ENCODE measurements at regions not wholly inside any gene's neighbourhood (a gene's known extent, or its start where the extent isn't known, plus 50 kb on each side); places are given as distances from the start of the nearest gene placed in this dataset.
A peak's percentile ranks its signal among the peaks of the same experiment; 100 is the strongest.
"Not testable (repeated sequence)": the region's sequence is repeated elsewhere in the genome, so short reads cannot be mapped to it uniquely, and the experiment has no call there.

GRCh38 chr10:31679936-31680335 lies 248.7 kb downstream of the ARHGAP12 start:
- no peak for DNase-seq

GRCh38 chr10:31678575-31679516 lies 249.8 kb downstream of the ARHGAP12 start:
- DNase-seq, result peak; percentile 30

- DNase-seq, result peak; percentile 63
Measured at GRCh38 chr10:31678139-31678536, 250.5 kb downstream of the ARHGAP12 start.

- DNase-seq, result peak; percentile 69
Measured at GRCh38 chr10:31677195-31678138, 251.2 kb downstream of the ARHGAP12 start.

- no peak for DNase-seq
Measured at GRCh38 chr10:31675726-31676125, 252.9 kb downstream of the ARHGAP12 start.

- peak; percentile 90 for DNase-seq
Measured at GRCh38 chr10:31669357-31669756, 259.3 kb downstream of the ARHGAP12 start.

- no peak for DNase-seq
Measured at GRCh38 chr10:31668326-31668725, 260.3 kb downstream of the ARHGAP12 start.

GRCh38 chr10:31665764-31666279 lies 262.8 kb downstream of the ARHGAP12 start:
- not testable (repeated sequence) for DNase-seq

- peak; percentile 95 for DNase-seq
Measured at GRCh38 chr10:31664803-31665202, 263.8 kb downstream of the ARHGAP12 start.

- DNase-seq, result not testable (repeated sequence)
Measured at GRCh38 chr10:31664071-31664470, 264.6 kb downstream of the ARHGAP12 start.

GRCh38 chr10:31660300-31660699 lies 268.3 kb downstream of the ARHGAP12 start:
- no peak for DNase-seq

- DNase-seq, result no peak
Measured at GRCh38 chr10:31659665-31660064, 269.0 kb downstream of the ARHGAP12 start.

- peak; percentile 77 for DNase-seq
Measured at GRCh38 chr10:31657434-31657872, 271.2 kb downstream of the ARHGAP12 start.

GRCh38 chr10:31656851-31657433 lies 271.7 kb downstream of the ARHGAP12 start:
- DNase-seq, result peak; percentile 57

- no peak for DNase-seq
Measured at GRCh38 chr10:31652038-31652437, 276.6 kb downstream of the ARHGAP12 start.

- peak; percentile 71 for DNase-seq
Measured at GRCh38 chr10:31650010-31650409, 278.6 kb downstream of the ARHGAP12 start.

- DNase-seq, result no peak
Measured at GRCh38 chr10:31648966-31649365, 279.7 kb downstream of the ARHGAP12 start.

GRCh38 chr10:31647861-31648260 lies 280.8 kb downstream of the ARHGAP12 start:
- DNase-seq, result no peak

- no peak for DNase-seq
Measured at GRCh38 chr10:31646519-31646918, 282.1 kb downstream of the ARHGAP12 start.

- no peak for DNase-seq
Measured at GRCh38 chr10:31645786-31646185, 282.8 kb downstream of the ARHGAP12 start.

- DNase-seq, result no peak
Measured at GRCh38 chr10:31644931-31645633, 283.5 kb downstream of the ARHGAP12 start.

All from tongue (tissue), 1 donor.